MM.1S (cell line): ENCODE measurements at regions not wholly inside any gene's neighbourhood (a gene's known extent, or its start where the extent isn't known, plus 50 kb on each side); places are given as distances from the start of the nearest gene placed in this dataset.
"Not testable (repeated sequence)": the region's sequence is repeated elsewhere in the genome, so short reads cannot be mapped to it uniquely, and the experiment has no call there.

ENCODE experiments used
- DNase-seq: peaks from one replicate; pipeline ENCODE4 v3.0.0-alpha.2; 2015
- H2AFZ ChIP-seq: fragments of 300-600 bp; sonication (generic); 2 replicates; pipeline ENCODE4 v1.6.0; 2016; ENCODE audit warnings: antibody characterized with exemption, low read length
- H3F3A ChIP-seq: fragments of 300-600 bp; sonication (generic); 2 replicates; pipeline ENCODE4 v1.6.1; 2016; ENCODE audit warnings: mild to moderate bottlenecking, antibody characterized with exemption, low read length, moderate library complexity, mixed read lengths; ENCODE audit not compliant: insufficient read depth
- H3K27ac ChIP-seq: fragments of 300-600 bp; sonication (generic); 2 replicates; pipeline ENCODE4 v1.5.1; 2016; ENCODE audit warnings: mild to moderate bottlenecking, low read length
- H3K27me3 ChIP-seq: fragments of 300-600 bp; sonication (generic); replicated peaks from 2 replicates; pipeline ENCODE4 v1.6.0; 2016; ENCODE audit warnings: low read length; ENCODE audit not compliant: insufficient read depth
- H3K36me3 ChIP-seq: fragments of 300-600 bp; sonication (generic); replicated peaks from 2 replicates; pipeline ENCODE4 v1.6.1; 2016; ENCODE audit warnings: mild to moderate bottlenecking, low read length, mixed read lengths; ENCODE audit not compliant: insufficient read depth
- H3K4me1 ChIP-seq: fragments of 300-600 bp; sonication (generic); 2 replicates; pipeline ENCODE4 v1.6.1; 2016; ENCODE audit warnings: low read length, mixed read lengths
- H3K4me2 ChIP-seq: fragments of 300-600 bp; sonication (generic); 2 replicates; pipeline ENCODE4 v1.6.0; 2016; ENCODE audit warnings: low read depth, low read length
- H3K4me3 ChIP-seq: fragments of 300-600 bp; sonication (generic); 2 replicates; pipeline ENCODE4 v1.5.1; 2016; ENCODE audit warnings: low read length, mixed read lengths
- H3K79me2 ChIP-seq: fragments of 300-600 bp; sonication (generic); 2 replicates; pipeline ENCODE4 v1.6.1; 2016; ENCODE audit warnings: mixed run types, low read length, mixed read lengths
- H3K9ac ChIP-seq: fragments of 300-600 bp; sonication (generic); 2 replicates; pipeline ENCODE4 v1.6.1; 2016; ENCODE audit warnings: low read length, mixed read lengths
- H3K9me2 ChIP-seq: fragments of 300-600 bp; sonication (generic); replicated peaks from 2 replicates; pipeline ENCODE4 v1.6.1; 2016; ENCODE audit warnings: mild to moderate bottlenecking, low read length, mixed read lengths; ENCODE audit not compliant: insufficient read depth
- H3K9me3 ChIP-seq: fragments of 300-600 bp; sonication (generic); replicated peaks from 2 replicates; pipeline ENCODE4 v1.6.1; 2016; ENCODE audit warnings: mild to moderate bottlenecking, low read length, mixed read lengths; ENCODE audit not compliant: insufficient read depth
- H4K20me1 ChIP-seq: fragments of 300-600 bp; sonication (generic); 2 replicates; pipeline ENCODE4 v1.6.1; 2016; ENCODE audit warnings: mild to moderate bottlenecking, low read length, moderate library complexity, mixed read lengths; ENCODE audit not compliant: insufficient read depth
- EZH2 ChIP-seq: fragments of 300-600 bp; sonication (generic); optimal IDR thresholded peaks from 2 replicates; pipeline ENCODE3; 2017; ENCODE audit warnings: low read depth, mild to moderate bottlenecking, antibody characterized with exemption, low read length, mixed read lengths
- EZH2phosphoT487 ChIP-seq: fragments of 300-600 bp; sonication (generic); IDR thresholded peaks from 2 replicates; pipeline ENCODE4 v1.6.1; 2018; ENCODE audit warnings: antibody characterized with exemption, low read length
- TF ChIP-seq, protein P1 (sequence below): fragments of 300-600 bp; sonication (generic); IDR thresholded peaks from 2 replicates; pipeline ENCODE4 v1.5.1; 2016; ENCODE audit warnings: antibody characterized with exemption, low read length, mixed read lengths

DNA sequence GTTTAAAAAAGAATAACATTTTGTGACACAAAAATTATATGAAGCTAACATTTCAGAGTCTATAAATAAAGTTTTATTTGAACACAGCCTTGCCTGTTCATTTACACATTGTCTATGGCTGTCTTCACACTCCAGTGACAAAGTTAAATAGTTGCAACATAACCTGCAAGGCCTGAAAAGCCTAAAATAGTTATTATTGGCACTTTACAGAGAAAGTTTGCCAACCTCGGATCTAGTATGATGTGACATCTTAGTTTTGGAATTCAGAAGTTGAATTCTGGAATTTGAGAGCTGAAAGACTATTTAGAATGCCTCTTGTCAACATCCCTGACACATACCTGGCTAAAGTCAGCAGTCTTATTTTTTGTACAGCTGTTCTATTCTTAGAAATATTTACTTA, 68.3 kb downstream of the DYRK2 start:
- H3K27ac ChIP-seq: no peak overlapping the region

DNA sequence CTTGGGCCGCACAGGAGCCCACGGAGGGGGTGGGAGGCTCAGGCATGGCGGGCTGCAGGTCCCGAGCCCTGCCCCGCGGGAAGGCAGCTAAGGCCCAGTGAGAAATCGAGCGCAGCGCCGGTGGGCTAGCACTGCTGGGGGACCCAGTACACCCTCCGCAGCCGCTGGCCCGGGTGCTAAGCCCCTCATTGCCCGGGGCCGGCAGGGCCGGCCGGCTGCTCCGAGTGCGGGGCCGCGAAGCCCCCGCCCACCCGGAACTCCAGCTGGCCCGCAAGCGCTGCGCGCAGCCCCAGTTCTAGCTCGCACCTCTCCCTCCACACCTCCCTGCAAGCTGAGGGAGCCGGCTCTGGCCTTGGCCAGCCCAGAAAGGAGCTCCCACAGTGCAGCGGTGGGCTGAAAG, 70.8 kb downstream of the DYRK2 start:
- not testable (repeated sequence) for H3K4me2 ChIP-seq, H3K27me3 ChIP-seq, H3K9me3 ChIP-seq, H4K20me1 ChIP-seq, H3K27ac ChIP-seq, H3K9ac ChIP-seq, H3K4me1 ChIP-seq, DNase-seq, H3K36me3 ChIP-seq, H3K79me2 ChIP-seq, H3F3A ChIP-seq, H2AFZ ChIP-seq, H3K4me3 ChIP-seq, H3K9me2 ChIP-seq

More for the DNA sequence above, 68.3 kb downstream of the DYRK2 start:
- no peaks in the 10 kb centered on the region for H3K79me2 ChIP-seq
- H3K36me3 ChIP-seq: no peaks in the 10 kb centered on the region
- no peaks in the 10 kb centered on the region for H3F3A ChIP-seq
- no peak overlapping the region for H2AFZ ChIP-seq
- no peak for DNase-seq
- H3K4me2 ChIP-seq: no peak overlapping the region
- H3K4me3 ChIP-seq: no peak overlapping the region
- TF ChIP-seq EZH2phosphoT487 (no peak), EZH2 (no peak)
- TF ChIP-seq, protein P1, sequence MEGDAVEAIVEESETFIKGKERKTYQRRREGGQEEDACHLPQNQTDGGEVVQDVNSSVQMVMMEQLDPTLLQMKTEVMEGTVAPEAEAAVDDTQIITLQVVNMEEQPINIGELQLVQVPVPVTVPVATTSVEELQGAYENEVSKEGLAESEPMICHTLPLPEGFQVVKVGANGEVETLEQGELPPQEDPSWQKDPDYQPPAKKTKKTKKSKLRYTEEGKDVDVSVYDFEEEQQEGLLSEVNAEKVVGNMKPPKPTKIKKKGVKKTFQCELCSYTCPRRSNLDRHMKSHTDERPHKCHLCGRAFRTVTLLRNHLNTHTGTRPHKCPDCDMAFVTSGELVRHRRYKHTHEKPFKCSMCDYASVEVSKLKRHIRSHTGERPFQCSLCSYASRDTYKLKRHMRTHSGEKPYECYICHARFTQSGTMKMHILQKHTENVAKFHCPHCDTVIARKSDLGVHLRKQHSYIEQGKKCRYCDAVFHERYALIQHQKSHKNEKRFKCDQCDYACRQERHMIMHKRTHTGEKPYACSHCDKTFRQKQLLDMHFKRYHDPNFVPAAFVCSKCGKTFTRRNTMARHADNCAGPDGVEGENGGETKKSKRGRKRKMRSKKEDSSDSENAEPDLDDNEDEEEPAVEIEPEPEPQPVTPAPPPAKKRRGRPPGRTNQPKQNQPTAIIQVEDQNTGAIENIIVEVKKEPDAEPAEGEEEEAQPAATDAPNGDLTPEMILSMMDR: no peak
- no peaks in the 10 kb centered on the region for H3K9me3 ChIP-seq
- H3K27me3 ChIP-seq: no peaks in the 10 kb centered on the region
- no peaks in the 10 kb centered on the region for H3K9me2 ChIP-seq
- no peaks in the 10 kb centered on the region for H4K20me1 ChIP-seq
- no peak overlapping the region for H3K9ac ChIP-seq
- H3K4me1 ChIP-seq: no peaks in the 10 kb centered on the region

DNA sequence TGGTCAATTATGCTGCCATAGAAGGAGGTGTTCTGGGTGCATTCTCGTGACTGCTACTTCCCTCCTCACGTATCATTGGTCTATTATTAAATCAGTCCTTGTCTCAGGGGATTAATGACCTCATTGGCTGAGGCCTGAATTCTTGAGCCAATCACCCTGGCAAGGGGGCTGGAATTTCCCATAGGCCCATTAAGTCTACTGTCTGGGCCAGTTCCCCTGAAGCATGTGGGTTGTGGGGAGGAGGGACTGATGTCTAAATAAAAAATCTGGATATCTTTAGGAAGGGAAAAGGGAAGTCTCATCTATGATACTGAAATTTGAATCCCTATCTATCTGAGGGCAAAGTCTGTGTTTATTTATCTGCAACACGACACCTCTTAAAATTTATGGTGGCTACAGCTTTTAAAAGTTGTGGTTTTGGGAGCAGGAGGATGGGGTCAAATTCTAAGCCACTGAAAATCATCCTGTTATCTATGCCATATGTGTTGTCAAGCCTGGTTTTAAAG, 71.9 kb downstream of the DYRK2 start:
- no peaks in the 10 kb centered on the region for H3K27me3 ChIP-seq
- H3K9me2 ChIP-seq: no peaks in the 10 kb centered on the region
- H3K4me2 ChIP-seq: no peak overlapping the region
- H3K36me3 ChIP-seq: no peaks in the 10 kb centered on the region
- H3K4me3 ChIP-seq: no peak overlapping the region
- DNase-seq: no peak
- no peaks in the 10 kb centered on the region for H3F3A ChIP-seq
- no peaks in the 10 kb centered on the region for H4K20me1 ChIP-seq
- H2AFZ ChIP-seq: no peak overlapping the region
- no peak for TF ChIP-seq EZH2phosphoT487
- TF ChIP-seq EZH2: no peak
- TF ChIP-seq, protein P1: no peak
- no peak overlapping the region for H3K27ac ChIP-seq
- no peaks in the 10 kb centered on the region for H3K4me1 ChIP-seq
- no peaks in the 10 kb centered on the region for H3K79me2 ChIP-seq
- H3K9me3 ChIP-seq: no peaks in the 10 kb centered on the region
- no peak overlapping the region for H3K9ac ChIP-seq

DNA sequence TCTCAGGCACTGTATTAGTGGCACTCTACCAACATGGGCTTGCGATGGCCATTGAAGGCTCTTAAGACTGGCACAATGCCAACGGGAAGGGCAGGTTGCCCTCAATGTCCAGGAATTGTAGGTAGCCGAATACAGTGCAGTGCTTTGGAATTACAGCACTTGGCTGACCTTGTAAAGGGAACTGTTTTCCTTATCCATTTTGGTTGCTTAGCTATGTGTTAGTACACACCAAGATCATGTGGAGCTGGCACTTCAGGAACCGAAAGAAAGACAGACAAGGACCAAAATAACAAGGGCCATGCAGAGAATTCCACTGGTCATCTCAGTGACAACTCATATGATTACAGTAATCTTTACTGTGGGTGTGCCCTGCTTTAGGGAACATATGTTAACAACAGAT, 72.7 kb downstream of the DYRK2 start:
- no peaks in the 10 kb centered on the region for H3K4me1 ChIP-seq
- H3F3A ChIP-seq: no peaks in the 10 kb centered on the region
- no peaks in the 10 kb centered on the region for H3K36me3 ChIP-seq
- H3K27me3 ChIP-seq: no peaks in the 10 kb centered on the region
- no peak overlapping the region for H3K4me3 ChIP-seq
- no peaks in the 10 kb centered on the region for H3K79me2 ChIP-seq
- H3K4me2 ChIP-seq: no peak overlapping the region
- no peak overlapping the region for H2AFZ ChIP-seq
- no peaks in the 10 kb centered on the region for H3K9me2 ChIP-seq
- H3K9me3 ChIP-seq: no peaks in the 10 kb centered on the region
- DNase-seq: no peak
- H4K20me1 ChIP-seq: no peaks in the 10 kb centered on the region
- TF ChIP-seq EZH2 (no peak), EZH2phosphoT487 (no peak)
- TF ChIP-seq, protein P1: no peak
- H3K27ac ChIP-seq: no peak overlapping the region
- no peak overlapping the region for H3K9ac ChIP-seq
